C4-2B (cell line): ENCODE measurements at regions not wholly inside any gene's neighbourhood (a gene's known extent, or its start where the extent isn't known, plus 50 kb on each side); places are given as distances from the start of the nearest gene placed in this dataset.
"Not testable (repeated sequence)": the region's sequence is repeated elsewhere in the genome, so short reads cannot be mapped to it uniquely, and the experiment has no call there.

Source experiments
- ZFX ChIP-seq: fragments of 450-650 bp; IDR thresholded peaks from 2 replicates; pipeline ENCODE4 v1.6.1; 2017
- TF ChIP-seq, protein P1 (sequence below): fragments of 450-650 bp; conservative IDR thresholded peaks from 2 replicates; pipeline ENCODE4 v1.5.1; 2017; ENCODE audit warnings: mild to moderate bottlenecking

DNA sequence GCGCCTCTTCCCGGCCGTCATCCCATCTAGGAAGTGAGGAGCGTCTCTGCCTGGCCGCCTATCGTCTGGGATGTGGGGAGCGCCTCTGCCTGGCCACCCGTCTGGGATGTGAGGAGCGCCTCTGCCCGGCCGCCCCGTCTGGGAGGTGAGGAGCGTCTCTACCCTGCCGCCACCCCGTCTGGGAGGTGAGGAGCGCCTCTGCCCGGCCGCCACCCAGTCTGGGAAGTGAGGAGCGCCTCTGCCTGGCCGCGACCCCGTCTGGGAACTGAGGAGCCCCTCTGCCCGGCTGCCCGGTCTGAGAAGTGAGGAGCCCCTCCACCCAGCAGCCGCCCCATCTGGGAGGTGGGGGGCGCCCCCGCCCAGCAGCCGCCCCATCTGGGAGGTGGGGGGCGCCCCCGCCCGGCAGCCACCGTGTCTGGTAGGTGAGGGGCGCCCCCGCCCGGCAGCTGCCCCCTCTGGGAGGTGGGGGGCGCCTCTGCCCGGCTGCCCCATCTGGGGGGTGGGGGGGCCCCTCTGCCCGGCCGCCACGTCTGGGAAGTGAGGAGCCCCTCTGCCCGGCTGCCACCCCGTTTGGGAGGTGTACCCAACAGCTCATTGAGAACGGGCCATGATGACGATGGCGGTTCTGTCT lies 244.7 kb upstream of the POU5F2 start:
- TF ChIP-seq, protein P1, sequence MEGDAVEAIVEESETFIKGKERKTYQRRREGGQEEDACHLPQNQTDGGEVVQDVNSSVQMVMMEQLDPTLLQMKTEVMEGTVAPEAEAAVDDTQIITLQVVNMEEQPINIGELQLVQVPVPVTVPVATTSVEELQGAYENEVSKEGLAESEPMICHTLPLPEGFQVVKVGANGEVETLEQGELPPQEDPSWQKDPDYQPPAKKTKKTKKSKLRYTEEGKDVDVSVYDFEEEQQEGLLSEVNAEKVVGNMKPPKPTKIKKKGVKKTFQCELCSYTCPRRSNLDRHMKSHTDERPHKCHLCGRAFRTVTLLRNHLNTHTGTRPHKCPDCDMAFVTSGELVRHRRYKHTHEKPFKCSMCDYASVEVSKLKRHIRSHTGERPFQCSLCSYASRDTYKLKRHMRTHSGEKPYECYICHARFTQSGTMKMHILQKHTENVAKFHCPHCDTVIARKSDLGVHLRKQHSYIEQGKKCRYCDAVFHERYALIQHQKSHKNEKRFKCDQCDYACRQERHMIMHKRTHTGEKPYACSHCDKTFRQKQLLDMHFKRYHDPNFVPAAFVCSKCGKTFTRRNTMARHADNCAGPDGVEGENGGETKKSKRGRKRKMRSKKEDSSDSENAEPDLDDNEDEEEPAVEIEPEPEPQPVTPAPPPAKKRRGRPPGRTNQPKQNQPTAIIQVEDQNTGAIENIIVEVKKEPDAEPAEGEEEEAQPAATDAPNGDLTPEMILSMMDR: not testable (repeated sequence)
- TF ChIP-seq ZFX: not testable (repeated sequence)
